Keratinocyte (primary cell): ENCODE measurements at regions not wholly inside any gene's neighbourhood (a gene's known extent, or its start where the extent isn't known, plus 50 kb on each side); places are given as distances from the start of the nearest gene placed in this dataset.

Experiments used
- CTCF ChIP-seq, 3 experiments: IDR thresholded peaks in 1 of 3; conservative IDR thresholded peaks in 1 of 3; optimal IDR thresholded peaks in 1 of 3; 2 replicates in 2 of 3; 3 replicates in 1 of 3; pipeline versions ENCODE3 to v1.5.1; 2011; ENCODE audit warnings: low read length in 3 of 3, mild to moderate bottlenecking in 3 of 3, moderate library complexity in 2 of 3, control low read depth in 1 of 3, inconsistent platforms in 1 of 3; ENCODE audit not compliant: insufficient read depth in 2 of 3; ENCODE audit errors: extremely low read depth in 1 of 3
- EZH2 ChIP-seq: IDR thresholded peaks from one replicate; pipeline ENCODE4 v1.6.1; 2012; ENCODE audit warnings: inconsistent platforms, mild to moderate bottlenecking, low read length, moderate library complexity

- TF ChIP-seq CTCF (optimal IDR thresholded peaks at IDR 0.05 in 1 of 3, IDR thresholded peaks at IDR 0.05 in 1 of 3, conservative IDR thresholded peaks at IDR 0.05 in 1 of 3; ENCODE audit: extremely low read depth in 1 of 3, insufficient read depth in 2 of 3, low read length in 3 of 3): no peak
- TF ChIP-seq EZH2: no peak
Measured at GRCh38 chr3:81326245-81326644, 435.2 kb downstream of the GBE1 start.
